ENCODE measurements at regions not wholly inside any gene's neighbourhood (a gene's known extent, or its start where the extent isn't known, plus 50 kb on each side); places are given as distances from the start of the nearest gene placed in this dataset.

GRCh38 chr6:150537893-150538292, 61.8 kb upstream of the PLEKHG1 start:
- TF ChIP-seq CTCF (conservative IDR thresholded peaks at IDR 0.05 in 1 of 2, IDR thresholded peaks at IDR 0.05 in 1 of 2; ENCODE audit: low read depth in 1 of 2, low read length in 2 of 2), result no peak
- no peak for TF ChIP-seq EZH2 (IDR thresholded peaks at IDR 0.05; ENCODE audit: low read length, missing control alignments)
